H9 (cell line): ENCODE measurements at regions not wholly inside any gene's neighbourhood (a gene's known extent, or its start where the extent isn't known, plus 50 kb on each side); places are given as distances from the start of the nearest gene placed in this dataset.

ENCODE experiments used
- DNase-seq: peaks from one replicate; pipeline ENCODE4 v3.0.0-alpha.2; 2017
- H2AFZ ChIP-seq: one replicate; pipeline ENCODE4 v1.6.1; 2013; ENCODE audit warnings: mild to moderate bottlenecking, low read length, control low read depth, moderate library complexity
- H2AK5ac ChIP-seq: 2 replicates; pipeline ENCODE4 v1.6.1; 2013; ENCODE audit warnings: low read length, control low read depth, mixed read lengths; ENCODE audit not compliant: insufficient read length
- H2BK120ac ChIP-seq: one replicate; pipeline ENCODE4 v1.6.1; 2013; ENCODE audit warnings: low read depth, mild to moderate bottlenecking, low read length, control low read depth, inconsistent platforms; ENCODE audit not compliant: poor library complexity, severe bottlenecking
- H2BK12ac ChIP-seq: 2 replicates; pipeline ENCODE4 v1.6.1; 2013; ENCODE audit warnings: low read length, control low read depth, mixed read lengths, low read depth; ENCODE audit not compliant: insufficient read length
- H2BK15ac ChIP-seq: 2 replicates; pipeline ENCODE4 v1.6.1; 2013; ENCODE audit warnings: low read depth, low read length, control low read depth
- H2BK20ac ChIP-seq: one replicate; pipeline ENCODE4 v1.6.1; 2013; ENCODE audit warnings: low read depth, mild to moderate bottlenecking, low read length, control low read depth, inconsistent platforms; ENCODE audit not compliant: poor library complexity, severe bottlenecking
- H2BK5ac ChIP-seq: 2 replicates; pipeline ENCODE4 v1.6.1; 2013; ENCODE audit warnings: low read length, control low read depth, mixed read lengths; ENCODE audit not compliant: insufficient read length
- H3K14ac ChIP-seq: 2 replicates; pipeline ENCODE4 v1.6.1; 2013; ENCODE audit warnings: low read length, control low read depth; ENCODE audit not compliant: insufficient read depth
- H3K18ac ChIP-seq: 2 replicates; pipeline ENCODE4 v1.6.1; 2013; ENCODE audit warnings: low read depth, mild to moderate bottlenecking, mixed read lengths, low read length, control low read depth; ENCODE audit not compliant: insufficient read length
- H3K23ac ChIP-seq: 2 replicates; pipeline ENCODE4 v1.6.1; 2013; ENCODE audit warnings: low read length, control low read depth, mixed read lengths, low read depth; ENCODE audit not compliant: insufficient read length
- H3K23me2 ChIP-seq: 2 replicates; pipeline ENCODE4 v1.6.1; 2013; ENCODE audit warnings: low read depth, mild to moderate bottlenecking, mixed read lengths, low read length, control low read depth; ENCODE audit not compliant: insufficient read length, poor library complexity, severe bottlenecking
- H3K27ac ChIP-seq: 2 replicates; pipeline ENCODE4 v1.5.1; 2013; ENCODE audit warnings: low read length, control low read depth, mixed read lengths, low read depth; ENCODE audit not compliant: insufficient read length
- H3K27me3 ChIP-seq: 2 replicates; pipeline ENCODE4 v1.6.1; 2013; ENCODE audit warnings: low read length, control low read depth, inconsistent platforms; ENCODE audit not compliant: insufficient read depth
- H3K4ac ChIP-seq: 2 replicates; pipeline ENCODE4 v1.6.1; 2013; ENCODE audit warnings: low read depth, mild to moderate bottlenecking, control low read depth, inconsistent platforms, low read length, moderate library complexity
- H3K4me1 ChIP-seq: 2 replicates; pipeline ENCODE4 v1.6.1; 2013; ENCODE audit warnings: low read length, control low read depth, inconsistent platforms; ENCODE audit not compliant: insufficient read depth
- H3K4me2 ChIP-seq: 2 replicates; pipeline ENCODE4 v1.6.1; 2013; ENCODE audit warnings: low read length, control low read depth, mixed read lengths; ENCODE audit not compliant: insufficient read length, insufficient read depth
- H3K56ac ChIP-seq: 2 replicates; pipeline ENCODE4 v1.6.1; 2013; ENCODE audit warnings: low read depth, mild to moderate bottlenecking, mixed read lengths, low read length, control low read depth; ENCODE audit not compliant: insufficient read length
- H3K79me1 ChIP-seq: 2 replicates; pipeline ENCODE4 v1.6.1; 2013; ENCODE audit warnings: low read depth, mild to moderate bottlenecking, moderate library complexity, low read length, control low read depth, inconsistent platforms; ENCODE audit not compliant: insufficient read depth, poor library complexity, severe bottlenecking
- H3K79me2 ChIP-seq: 2 replicates; pipeline ENCODE4 v1.6.1; 2013; ENCODE audit warnings: low read length, control low read depth, inconsistent platforms; ENCODE audit not compliant: insufficient read depth
- H3K9ac ChIP-seq: 2 replicates; pipeline ENCODE4 v1.6.1; 2013; ENCODE audit warnings: low read length, control low read depth, mixed read lengths; ENCODE audit not compliant: insufficient read length; ENCODE audit errors: extremely low read depth
- H3K9me3 ChIP-seq: one replicate; pipeline ENCODE4 v1.6.1; 2013; ENCODE audit warnings: low read depth, low read length, inconsistent platforms; ENCODE audit not compliant: control insufficient read depth
- H3T11ph ChIP-seq: one replicate; pipeline ENCODE4 v1.6.1; 2013; ENCODE audit warnings: mild to moderate bottlenecking, low read length, control low read depth, inconsistent platforms
- H4K20me1 ChIP-seq: one replicate; pipeline ENCODE4 v1.6.1; 2013; ENCODE audit not compliant: control insufficient read depth, insufficient read length, insufficient read depth
- H4K5ac ChIP-seq: 2 replicates; pipeline ENCODE4 v1.6.1; 2013; ENCODE audit warnings: low read depth, mild to moderate bottlenecking, mixed read lengths, low read length, control low read depth; ENCODE audit not compliant: insufficient read length
- H4K8ac ChIP-seq: replicated peaks from 2 replicates; pipeline ENCODE4 v1.6.1; 2013; ENCODE audit warnings: low read length, control low read depth, mixed read lengths, low read depth; ENCODE audit not compliant: insufficient read length
- H4K91ac ChIP-seq: 2 replicates; pipeline ENCODE4 v1.6.1; 2013; ENCODE audit warnings: low read depth, mild to moderate bottlenecking, moderate library complexity, mixed read lengths, low read length, control low read depth; ENCODE audit not compliant: insufficient read length
- H3K27ac Mint-ChIP-seq, 3 experiments: 2 replicates in 2 of 3; 3 replicates in 1 of 3; pipeline ENCODE4 v1.8.0; 2020 to 2021; ENCODE audit warnings: mixed read lengths in 3 of 3, mild to moderate bottlenecking in 1 of 3, moderate library complexity in 1 of 3
- H3K27me3 Mint-ChIP-seq: 2 replicates; pipeline ENCODE4 v1.8.0; 2021; ENCODE audit warnings: low read depth, mild to moderate bottlenecking, moderate library complexity, mixed read lengths
- H3K36me3 Mint-ChIP-seq, 3 experiments: 2 replicates in 2 of 3; 3 replicates in 1 of 3; pipeline ENCODE4 v1.8.0; 2020 to 2021; ENCODE audit warnings: low read depth in 3 of 3, mixed read lengths in 3 of 3; ENCODE audit not compliant: insufficient read depth in 1 of 3
- H3K4me1 Mint-ChIP-seq, 2 experiments: 2 replicates each; pipeline ENCODE4 v1.8.0; 2020; ENCODE audit warnings: mixed read lengths in 2 of 2
- H3K4me3 Mint-ChIP-seq, 2 experiments: 2 replicates in 1 of 2; 3 replicates in 1 of 2; pipeline ENCODE4 v1.8.0; 2020 to 2021; ENCODE audit warnings: mild to moderate bottlenecking in 2 of 2, mixed read lengths in 2 of 2, moderate library complexity in 1 of 2
- H3K9me3 Mint-ChIP-seq, 2 experiments: 2 replicates in 1 of 2; 3 replicates in 1 of 2; pipeline ENCODE4 v1.8.0; 2020; ENCODE audit warnings: mild to moderate bottlenecking in 2 of 2, mixed read lengths in 2 of 2, moderate library complexity in 1 of 2
- WGBS: extraction: QIAGEN DNeasy Blood & Tissue Kit; methylation state at CpG from one replicate; pipeline ENCODE4 v1.1.7; 2013; ENCODE audit warnings: missing lambda C conversion rate, low lambda C conversion rate, mixed read lengths; ENCODE audit not compliant: insufficient read length; ENCODE audit errors: extremely low coverage; 5-methylcytosine and 5-hydroxymethylcytosine counted together
- TF ChIP-seq, protein P1 (sequence below): fragments of 200-600 bp; sonication (generic); conservative IDR thresholded peaks from 3 replicates; pipeline ENCODE4 v1.8.0; 2021; ENCODE audit warnings: antibody characterized with exemption, mild to moderate bottlenecking

DNA sequence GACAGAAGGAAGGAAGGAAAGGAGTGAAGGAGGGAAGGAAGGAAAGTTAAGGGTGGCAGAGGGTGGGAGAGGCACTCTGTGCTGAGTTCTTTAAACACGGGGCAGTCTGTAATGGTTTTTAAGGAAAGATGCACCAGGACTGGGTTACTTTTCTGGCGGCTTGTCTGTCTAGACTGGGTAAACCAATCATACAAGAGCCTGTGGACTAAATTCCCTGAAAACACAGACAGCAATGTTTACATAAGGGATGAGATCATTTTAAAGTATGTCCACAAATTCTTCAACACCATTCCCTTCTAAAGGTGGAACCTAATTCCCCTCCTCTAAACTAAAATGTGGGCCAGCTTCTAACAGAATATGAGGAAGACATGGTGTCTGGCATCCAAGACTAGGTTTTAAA lies 235.5 kb upstream of the IGF1R start:
- H3K4ac ChIP-seq, result no peak overlapping the region

More for the DNA sequence above, 235.5 kb upstream of the IGF1R start:
- Histone ChIP-seq H4K5ac (no peak overlapping the region), H3K27me3 (no peaks in the 10 kb centered on the region), H4K91ac (no peak overlapping the region), H2BK20ac (no peak overlapping the region), H3T11ph (no peak overlapping the region), H2AK5ac (no peak overlapping the region), H3K56ac (no peak overlapping the region), H4K8ac (no peak overlapping the region), H3K79me1 (no peaks in the 10 kb centered on the region), H4K20me1 (no peaks in the 10 kb centered on the region), H3K79me2 (no peaks in the 10 kb centered on the region), H3K9me3 (no peaks in the 10 kb centered on the region), H3K4me2 (no peak overlapping the region), H2AFZ (no peak overlapping the region), H3K18ac (no peak overlapping the region), H2BK12ac (no peak overlapping the region), H3K4me1 (no peaks in the 10 kb centered on the region), H2BK15ac (no peak overlapping the region), H3K23ac (no peak overlapping the region), H3K27ac (no peak overlapping the region), H3K9ac (no peak overlapping the region), H3K14ac (no peak overlapping the region), H2BK5ac (no peak overlapping the region), H2BK120ac (no peak overlapping the region), H3K23me2 (no peaks in the 10 kb centered on the region)
- DNase-seq, result no peak
- TF ChIP-seq, protein P1, sequence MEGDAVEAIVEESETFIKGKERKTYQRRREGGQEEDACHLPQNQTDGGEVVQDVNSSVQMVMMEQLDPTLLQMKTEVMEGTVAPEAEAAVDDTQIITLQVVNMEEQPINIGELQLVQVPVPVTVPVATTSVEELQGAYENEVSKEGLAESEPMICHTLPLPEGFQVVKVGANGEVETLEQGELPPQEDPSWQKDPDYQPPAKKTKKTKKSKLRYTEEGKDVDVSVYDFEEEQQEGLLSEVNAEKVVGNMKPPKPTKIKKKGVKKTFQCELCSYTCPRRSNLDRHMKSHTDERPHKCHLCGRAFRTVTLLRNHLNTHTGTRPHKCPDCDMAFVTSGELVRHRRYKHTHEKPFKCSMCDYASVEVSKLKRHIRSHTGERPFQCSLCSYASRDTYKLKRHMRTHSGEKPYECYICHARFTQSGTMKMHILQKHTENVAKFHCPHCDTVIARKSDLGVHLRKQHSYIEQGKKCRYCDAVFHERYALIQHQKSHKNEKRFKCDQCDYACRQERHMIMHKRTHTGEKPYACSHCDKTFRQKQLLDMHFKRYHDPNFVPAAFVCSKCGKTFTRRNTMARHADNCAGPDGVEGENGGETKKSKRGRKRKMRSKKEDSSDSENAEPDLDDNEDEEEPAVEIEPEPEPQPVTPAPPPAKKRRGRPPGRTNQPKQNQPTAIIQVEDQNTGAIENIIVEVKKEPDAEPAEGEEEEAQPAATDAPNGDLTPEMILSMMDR, result no peak
- Mint-ChIP-seq H3K4me1 (peaks cover 3 to 9% of the 10 kb centered on the region in 2 experiments; a peak in 3 of 4 replicates), H3K4me3 (no peak overlapping the region), H3K36me3 (no peaks in the 10 kb centered on the region; a peak in 1 of 7 replicates), H3K9me3 (peaks cover 4 to 5% of the 10 kb centered on the region in 2 experiments; a peak in 2 of 5 replicates), H3K27me3 (peaks cover 15% of the 10 kb centered on the region), H3K27ac (no peak overlapping the region)
- no CpG with 5 or more reads among the region's 2 CpGs for WGBS
